PC-9 (cell line): ENCODE measurements at regions not wholly inside any gene's neighbourhood (a gene's known extent, or its start where the extent isn't known, plus 50 kb on each side); places are given as distances from the start of the nearest gene placed in this dataset.

ENCODE experiments used
- EZH2 ChIP-seq: fragments of 200-600 bp; sonication (generic); IDR thresholded peaks from 2 replicates; pipeline ENCODE4 v1.8.0; 2017; ENCODE audit warnings: antibody characterized with exemption, low read depth
- TF ChIP-seq, protein P1 (sequence below): fragments of 200-600 bp; sonication (generic); conservative IDR thresholded peaks from 2 replicates; pipeline ENCODE4 v1.6.1; 2017; ENCODE audit warnings: mixed run types, antibody characterized with exemption, mild to moderate bottlenecking, moderate library complexity

DNA sequence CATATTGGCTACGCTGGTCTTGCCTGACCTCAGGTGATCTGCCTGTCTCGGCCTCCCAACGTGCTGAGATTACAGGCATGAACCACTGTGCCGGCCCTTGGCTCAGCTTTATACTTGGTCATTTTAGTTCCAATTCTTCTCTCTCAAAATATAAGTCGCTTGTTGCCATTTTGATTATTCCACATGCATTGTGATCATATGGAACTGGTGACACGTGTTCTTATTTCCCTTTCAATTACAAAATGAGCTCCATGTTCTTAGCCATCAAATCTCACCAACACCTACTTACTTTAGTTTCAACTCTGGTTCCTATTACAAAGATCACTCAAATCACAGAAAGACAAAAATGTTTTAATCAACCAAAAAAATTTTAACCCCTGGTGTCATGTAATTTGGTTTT lies 1711.7 kb downstream of the TP53TG3F start:
- TF ChIP-seq, protein P1, sequence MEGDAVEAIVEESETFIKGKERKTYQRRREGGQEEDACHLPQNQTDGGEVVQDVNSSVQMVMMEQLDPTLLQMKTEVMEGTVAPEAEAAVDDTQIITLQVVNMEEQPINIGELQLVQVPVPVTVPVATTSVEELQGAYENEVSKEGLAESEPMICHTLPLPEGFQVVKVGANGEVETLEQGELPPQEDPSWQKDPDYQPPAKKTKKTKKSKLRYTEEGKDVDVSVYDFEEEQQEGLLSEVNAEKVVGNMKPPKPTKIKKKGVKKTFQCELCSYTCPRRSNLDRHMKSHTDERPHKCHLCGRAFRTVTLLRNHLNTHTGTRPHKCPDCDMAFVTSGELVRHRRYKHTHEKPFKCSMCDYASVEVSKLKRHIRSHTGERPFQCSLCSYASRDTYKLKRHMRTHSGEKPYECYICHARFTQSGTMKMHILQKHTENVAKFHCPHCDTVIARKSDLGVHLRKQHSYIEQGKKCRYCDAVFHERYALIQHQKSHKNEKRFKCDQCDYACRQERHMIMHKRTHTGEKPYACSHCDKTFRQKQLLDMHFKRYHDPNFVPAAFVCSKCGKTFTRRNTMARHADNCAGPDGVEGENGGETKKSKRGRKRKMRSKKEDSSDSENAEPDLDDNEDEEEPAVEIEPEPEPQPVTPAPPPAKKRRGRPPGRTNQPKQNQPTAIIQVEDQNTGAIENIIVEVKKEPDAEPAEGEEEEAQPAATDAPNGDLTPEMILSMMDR = no peak
- TF ChIP-seq EZH2 = no peak
